ENCODE measurements at regions not wholly inside any gene's neighbourhood (a gene's known extent, or its start where the extent isn't known, plus 50 kb on each side); places are given as distances from the start of the nearest gene placed in this dataset.
A peak's percentile ranks its signal among the peaks of the same experiment; 100 is the strongest.

- DNase-seq, result no peak
These were observed 198.6 kb upstream of the EMCN start for GRCh38 chr4:100716416-100716815.

GRCh38 chr4:100708776-100709175 lies 191.0 kb upstream of the EMCN start:
- DNase-seq, result peak; percentile 91

GRCh38 chr4:100707786-100708185 lies 190.0 kb upstream of the EMCN start:
- DNase-seq, result no peak

- no peak for DNase-seq
These were observed 178.7 kb upstream of the EMCN start for GRCh38 chr4:100696531-100696930.

GRCh38 chr4:100695871-100696270 lies 178.0 kb upstream of the EMCN start:
- DNase-seq, result no peak

GRCh38 chr4:100695039-100695654 lies 177.3 kb upstream of the EMCN start:
- peak; percentile 27 for DNase-seq

- no peak for DNase-seq
These were observed 176.6 kb upstream of the EMCN start for GRCh38 chr4:100694467-100694866.

GRCh38 chr4:100690812-100691211 lies 173.0 kb upstream of the EMCN start:
- DNase-seq, result no peak

- no peak for DNase-seq
These were observed 170.5 kb upstream of the EMCN start for GRCh38 chr4:100688368-100688767.

GRCh38 chr4:100682477-100683218 lies 164.8 kb upstream of the EMCN start:
- DNase-seq, result no peak

- no peak for DNase-seq
These were observed 163.5 kb upstream of the EMCN start for GRCh38 chr4:100681289-100681688.

GRCh38 chr4:100679926-100680325 lies 162.1 kb upstream of the EMCN start:
- no peak for DNase-seq

- no peak for DNase-seq
These were observed 157.2 kb upstream of the EMCN start for GRCh38 chr4:100674976-100675375.

GRCh38 chr4:100657187-100657586 lies 139.4 kb upstream of the EMCN start:
- peak; percentile 26 for DNase-seq

GRCh38 chr4:100651499-100652175 lies 133.8 kb upstream of the EMCN start:
- no peak for DNase-seq

- DNase-seq, result no peak
These were observed 131.6 kb upstream of the EMCN start for GRCh38 chr4:100649417-100649816.

GRCh38 chr4:100644150-100644549 lies 126.3 kb upstream of the EMCN start:
- no peak for DNase-seq

GRCh38 chr4:100641336-100641735 lies 123.5 kb upstream of the EMCN start:
- DNase-seq, result no peak

GRCh38 chr4:100635899-100636298 lies 118.1 kb upstream of the EMCN start:
- no peak for DNase-seq

GRCh38 chr4:100633269-100633668 lies 115.4 kb upstream of the EMCN start:
- no peak for DNase-seq

- DNase-seq, result no peak
These were observed 114.3 kb upstream of the EMCN start for GRCh38 chr4:100632163-100632562.

- no peak for DNase-seq
These were observed 113.6 kb upstream of the EMCN start for GRCh38 chr4:100631281-100631968.

GRCh38 chr4:100630341-100630740 lies 112.5 kb upstream of the EMCN start:
- no peak for DNase-seq

GRCh38 chr4:100609810-100610209 lies 92.0 kb upstream of the EMCN start:
- no peak for DNase-seq
